DOHH2 (cell line): ENCODE measurements at regions not wholly inside any gene's neighbourhood (a gene's known extent, or its start where the extent isn't known, plus 50 kb on each side); places are given as distances from the start of the nearest gene placed in this dataset.

Experiments
- H3F3A ChIP-seq: fragments of 200-600 bp; sonication (generic), shearing (Covaris generic); 2 replicates; pipeline ENCODE4 v1.6.0; 2016; ENCODE audit warnings: antibody characterized with exemption, mild to moderate bottlenecking; ENCODE audit not compliant: control insufficient read depth, insufficient read depth
- H3K27ac ChIP-seq: fragments of 200-600 bp; sonication (generic); 2 replicates; pipeline ENCODE4 v1.5.1; 2014; ENCODE audit warnings: low read depth, mild to moderate bottlenecking, low read length, moderate library complexity
- H3K27me3 ChIP-seq: fragments of 200-600 bp; sonication (generic); 2 replicates; pipeline ENCODE4 v1.6.1; 2014; ENCODE audit warnings: mild to moderate bottlenecking, low read length, mixed read lengths; ENCODE audit not compliant: control insufficient read depth
- H3K36me3 ChIP-seq: fragments of 200-600 bp; sonication (generic); 2 replicates; pipeline ENCODE4 v1.6.1; 2014; ENCODE audit warnings: mild to moderate bottlenecking, low read length, moderate library complexity, mixed read lengths; ENCODE audit not compliant: control insufficient read depth
- H3K4me1 ChIP-seq: fragments of 200-600 bp; sonication (generic); 2 replicates; pipeline ENCODE4 v1.6.1; 2014; ENCODE audit warnings: mild to moderate bottlenecking, low read length, mixed read lengths; ENCODE audit not compliant: control insufficient read depth
- H3K4me2 ChIP-seq: fragments of 200-600 bp; sonication (generic); 2 replicates; pipeline ENCODE4 v1.6.0; 2014; ENCODE audit warnings: mild to moderate bottlenecking, low read length, moderate library complexity
- H3K4me3 ChIP-seq: fragments of 200-600 bp; sonication (generic); 2 replicates; pipeline ENCODE4 v1.5.1; 2014; ENCODE audit warnings: mild to moderate bottlenecking, low read length, mixed read lengths
- H3K79me2 ChIP-seq: fragments of 200-600 bp; sonication (generic); 2 replicates; pipeline ENCODE4 v1.6.1; 2014; ENCODE audit warnings: mild to moderate bottlenecking, low read length, mixed read lengths; ENCODE audit not compliant: control insufficient read depth
- H3K9me2 ChIP-seq: fragments of 200-600 bp; sonication (generic); replicated peaks from 2 replicates; pipeline ENCODE4 v1.6.1; 2014; ENCODE audit warnings: mild to moderate bottlenecking, low read length, mixed read lengths; ENCODE audit not compliant: control insufficient read depth
- H3K9me3 ChIP-seq: fragments of 200-600 bp; sonication (generic); 2 replicates; pipeline ENCODE4 v1.6.1; 2014; ENCODE audit warnings: antibody characterized with exemption, low read length, mixed read lengths; ENCODE audit not compliant: control insufficient read depth, insufficient read depth
- H4K20me1 ChIP-seq: fragments of 200-600 bp; sonication (generic); 2 replicates; pipeline ENCODE4 v1.6.0; 2014; ENCODE audit warnings: low read depth, mild to moderate bottlenecking, antibody characterized with exemption, low read length, moderate library complexity; ENCODE audit not compliant: control insufficient read depth, insufficient read depth
- CTCF ChIP-seq: fragments of 200-600 bp; sonication (generic); IDR thresholded peaks from one replicate; pipeline ENCODE4 v1.5.1; 2014; ENCODE audit warnings: antibody characterized with exemption, mild to moderate bottlenecking, low read depth, low read length; ENCODE audit not compliant: poor library complexity, severe bottlenecking
- EZH2phosphoT487 ChIP-seq: fragments of 200-600 bp; sonication (generic); IDR thresholded peaks from 2 replicates; pipeline ENCODE4 v1.6.1; 2017; ENCODE audit warnings: borderline replicate concordance, mild to moderate bottlenecking, antibody characterized with exemption, low read length, moderate library complexity, mixed read lengths

- Histone ChIP-seq H3K9me3 (no peaks in the 10 kb centered on the region), H3K4me3 (no peak overlapping the region), H3K9me2 (no peaks in the 10 kb centered on the region), H3F3A (no peaks in the 10 kb centered on the region), H3K4me1 (no peaks in the 10 kb centered on the region), H3K4me2 (no peak overlapping the region), H4K20me1 (no peaks in the 10 kb centered on the region), H3K27me3 (no peaks in the 10 kb centered on the region), H3K79me2 (no peaks in the 10 kb centered on the region), H3K36me3 (no peaks in the 10 kb centered on the region), H3K27ac (no peak overlapping the region)
- TF ChIP-seq EZH2phosphoT487, result no peak
- TF ChIP-seq CTCF, result no peak
These were observed 208.4 kb upstream of the SVIL start for GRCh38 chr10:29843143-29843542.

DNA sequence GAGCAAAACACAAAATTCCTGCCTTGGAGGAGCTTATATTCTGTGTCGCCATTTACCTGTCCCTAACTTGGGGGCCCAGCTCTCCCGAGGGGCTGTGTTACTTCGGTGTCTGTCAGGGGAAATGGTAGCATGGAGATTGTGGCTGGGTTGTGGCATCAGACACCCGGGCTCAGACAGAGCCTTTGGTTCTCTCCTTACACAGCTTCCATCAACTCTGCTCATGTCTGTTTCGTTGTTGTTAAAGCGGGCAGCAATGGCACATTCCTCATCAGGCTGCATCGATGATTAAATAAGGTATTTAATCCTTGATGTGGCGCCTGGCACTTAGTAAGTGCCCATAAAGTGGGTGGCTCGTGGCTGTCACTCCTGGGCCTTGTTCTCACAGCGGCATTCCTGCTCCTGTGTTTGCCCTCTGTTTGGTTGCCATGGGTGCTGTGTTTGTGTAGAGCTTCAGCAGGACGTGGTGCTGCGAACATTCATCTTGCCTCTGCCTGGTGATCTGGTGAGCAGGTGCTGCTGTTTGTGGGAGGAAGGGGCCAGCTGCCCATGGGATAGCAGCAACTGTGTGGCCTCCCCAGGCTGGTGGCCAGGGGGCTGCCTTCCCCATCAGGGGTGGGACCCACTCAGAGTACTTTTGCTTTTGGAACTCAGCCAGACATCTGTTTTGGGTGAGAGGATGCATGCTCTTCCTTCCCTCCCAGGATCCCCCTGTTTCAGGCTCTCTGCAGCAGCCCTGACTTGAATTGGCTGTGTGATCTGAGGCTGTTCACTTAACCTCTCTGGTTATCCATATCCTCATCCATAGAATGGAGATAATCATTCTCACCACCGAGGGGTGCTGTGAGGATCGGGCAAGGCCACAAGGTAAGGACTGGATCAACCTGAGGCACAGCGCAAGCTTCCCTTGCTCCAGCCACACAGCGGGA, 207.2 kb upstream of the SVIL start:
- Histone ChIP-seq H3K4me1 (no peaks in the 10 kb centered on the region), H3K27me3 (no peaks in the 10 kb centered on the region), H3F3A (no peaks in the 10 kb centered on the region), H3K9me3 (no peaks in the 10 kb centered on the region), H3K27ac (no peak overlapping the region), H3K4me3 (no peak overlapping the region), H3K4me2 (no peak overlapping the region), H3K36me3 (no peaks in the 10 kb centered on the region), H3K79me2 (no peaks in the 10 kb centered on the region), H4K20me1 (no peaks in the 10 kb centered on the region), H3K9me2 (no peaks in the 10 kb centered on the region)
- TF ChIP-seq EZH2phosphoT487, result no peak
- TF ChIP-seq CTCF, result no peak

DNA sequence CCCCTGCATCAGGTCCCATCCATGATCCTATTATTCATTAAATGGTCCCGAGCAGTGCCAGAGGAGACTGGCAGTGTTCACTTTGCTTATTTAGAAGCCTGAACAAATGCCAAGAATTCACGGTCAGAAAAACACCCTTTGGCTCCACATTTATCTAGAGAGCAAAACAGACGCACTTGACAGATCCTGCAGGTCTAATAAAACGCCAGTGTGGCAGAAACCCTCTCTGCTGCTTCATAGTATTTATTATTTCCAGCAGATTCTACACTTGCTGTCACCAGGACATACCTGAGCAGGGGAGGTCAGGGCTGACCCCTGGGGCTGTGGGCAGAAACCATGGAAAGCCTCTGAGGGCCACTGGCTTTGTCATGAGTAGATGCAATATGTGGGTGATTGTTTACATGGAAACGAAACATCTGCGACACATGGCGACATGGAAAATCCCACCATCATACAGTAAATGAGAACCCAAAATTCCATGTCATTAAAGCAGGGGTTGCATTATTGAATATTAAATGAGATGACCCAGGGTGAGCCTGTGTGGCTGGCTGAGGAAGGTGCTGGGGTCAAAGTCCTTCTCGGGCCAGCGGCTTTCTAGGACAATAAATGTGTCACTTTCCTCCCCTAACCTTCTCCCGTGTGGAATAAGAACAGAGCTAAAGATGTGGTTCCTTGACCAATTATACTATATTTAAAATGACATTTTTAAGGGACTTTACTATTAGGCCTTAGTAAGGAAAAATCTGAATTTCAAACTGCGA, 205.9 kb upstream of the SVIL start:
- no peaks in the 10 kb centered on the region for H3K9me3 ChIP-seq
- no peaks in the 10 kb centered on the region for H3K4me1 ChIP-seq
- H3K4me3 ChIP-seq, result no peak overlapping the region
- no peak overlapping the region for H3K27ac ChIP-seq
- H3K9me2 ChIP-seq, result no peaks in the 10 kb centered on the region
- H3K79me2 ChIP-seq, result no peaks in the 10 kb centered on the region
- H3K4me2 ChIP-seq, result no peak overlapping the region
- no peaks in the 10 kb centered on the region for H3F3A ChIP-seq
- no peaks in the 10 kb centered on the region for H3K36me3 ChIP-seq
- no peaks in the 10 kb centered on the region for H4K20me1 ChIP-seq
- no peak for TF ChIP-seq CTCF
- TF ChIP-seq EZH2phosphoT487, result no peak
- H3K27me3 ChIP-seq, result no peaks in the 10 kb centered on the region
